ENCODE measurements at regions not wholly inside any gene's neighbourhood (a gene's known extent, or its start where the extent isn't known, plus 50 kb on each side); places are given as distances from the start of the nearest gene placed in this dataset.

GRCh38 chr10:83580373-83581012, 558.8 kb upstream of the GHITM start:
- no peak overlapping the region for H3K27ac ChIP-seq (ENCODE audit: low read depth, low read length)
- no peak overlapping the region for H3K9ac ChIP-seq (ENCODE audit: low read length)
- RAD21 ChIA-PET (ENCODE audit: low non-redundant PET in 1 of 2, low total read pairs in 2 of 2, uncharacterized antibody in 2 of 2, unreplicated experiment in 2 of 2): no interaction called here
- no peaks in the 10 kb centered on the region for H4K20me1 ChIP-seq (ENCODE audit: insufficient read depth)
- ATAC-seq (no peak), DNase-seq (ENCODE audit: low read depth, low spot score) (no peak)
- H3K4me1 ChIP-seq (ENCODE audit: control insufficient read depth in 1 of 2, insufficient read depth in 2 of 2, low read length in 2 of 2): no peaks in the 10 kb centered on the region
- no peak overlapping the region for H3K4me3 ChIP-seq (replicated peaks in 1 of 2; ENCODE audit: low read depth in 1 of 2, low read length in 2 of 2)
- POLR2A ChIA-PET: no interaction called here
- H3K36me3 ChIP-seq (ENCODE audit: control insufficient read depth in 1 of 2, insufficient read depth in 2 of 2, low read length in 2 of 2): no peaks in the 10 kb centered on the region
- no peak overlapping the region for H3K4me2 ChIP-seq (ENCODE audit: low read length)
- CTCF ChIA-PET: no interaction called here
- H3K27me3 ChIP-seq (ENCODE audit: insufficient read depth, low read length): no peaks in the 10 kb centered on the region
- H3K9me2 ChIP-seq (ENCODE audit: insufficient read depth): no peaks in the 10 kb centered on the region
- no peak overlapping the region for H2AFZ ChIP-seq (ENCODE audit: low read depth, low read length, poor library complexity, severe bottlenecking)
- BruUV-seq (replicated peaks): no TSS peak
- no peak for TF ChIP-seq CTCF (IDR thresholded peaks at IDR 0.05 in 2 of 3, conservative IDR thresholded peaks at IDR 0.05 in 1 of 3; ENCODE audit: borderline replicate concordance in 1 of 3, insufficient read depth in 1 of 3, low read depth in 2 of 3, low read length in 2 of 3)
- TF ChIP-seq MAX (IDR thresholded peaks at IDR 0.05): no peak
- no peak for TF ChIP-seq ATF3 (IDR thresholded peaks at IDR 0.05)
- no peak for TF ChIP-seq ZFX (IDR thresholded peaks at IDR 0.05)
- TF ChIP-seq JUND (IDR thresholded peaks at IDR 0.05): no peak
- TF ChIP-seq TCF7L2 (IDR thresholded peaks at IDR 0.05; ENCODE audit: borderline replicate concordance, extremely low read depth, insufficient read depth, insufficient read length): no peak
- no peak for TF ChIP-seq POLR2AphosphoS5 (IDR thresholded peaks at IDR 0.05; ENCODE audit: low read depth, low read length)
- no peak for TF ChIP-seq CBX3 (IDR thresholded peaks at IDR 0.05; ENCODE audit: low read depth)
- TF ChIP-seq EGR1 (IDR thresholded peaks at IDR 0.05; ENCODE audit: low read depth): no peak
- H3K9me3 ChIP-seq (ENCODE audit: control insufficient read depth in 1 of 2, insufficient read depth in 1 of 2, low read depth in 1 of 2, low read length in 2 of 2): peaks cover 3 to 12% of the 10 kb centered on the region in 2 experiments; a peak in 2 of 4 replicates
- intact Hi-C loops (cut with micrococcal nuclease): no loop called here
- no peaks in the 10 kb centered on the region for H3K79me2 ChIP-seq (ENCODE audit: insufficient read depth, low read length)

Measured in HCT116 (cell line).